ENCODE measurements at regions not wholly inside any gene's neighbourhood (a gene's known extent, or its start where the extent isn't known, plus 50 kb on each side); places are given as distances from the start of the nearest gene placed in this dataset.

GRCh38 chr13:61183670-61184069 is 232.0 kb downstream of the PCDH20 start:
- no peak for TF ChIP-seq CTCF (IDR thresholded peaks at IDR 0.05)
- no peak for TF ChIP-seq POLR2A (IDR thresholded peaks at IDR 0.05)
